Transverse colon (tissue), 4 donors: ENCODE measurements at regions not wholly inside any gene's neighbourhood (a gene's known extent, or its start where the extent isn't known, plus 50 kb on each side); places are given as distances from the start of the nearest gene placed in this dataset.
A peak's percentile ranks its signal among the peaks of the same experiment; 100 is the strongest.

Experiments used
- DNase-seq: peaks from one replicate; pipeline ENCODE4 v3.0.0-alpha.2; 2019
- H3K27ac ChIP-seq, 4 donors: fragments of 200-600 bp; sonication (generic); 2 replicates each; pipeline ENCODE4 v1.5.1; 2016 to 2018; ENCODE audit warnings: inconsistent platforms in 4 of 4
- H3K27me3 ChIP-seq: fragments of 200-600 bp; sonication (generic); 2 replicates; pipeline ENCODE4 v1.5.1; 2017; ENCODE audit warnings: inconsistent platforms
- H3K36me3 ChIP-seq, 4 donors: fragments of 200-600 bp; sonication (generic); 2 replicates each; pipeline ENCODE4 v1.5.1; 2017 to 2019; ENCODE audit warnings: inconsistent platforms in 4 of 4
- H3K4me1 ChIP-seq, 4 donors: fragments of 200-600 bp; sonication (generic); 2 replicates each; pipeline ENCODE4 v1.5.1; 2017 to 2020; ENCODE audit warnings: inconsistent platforms in 4 of 4
- H3K4me3 ChIP-seq, 4 donors: fragments of 200-600 bp; sonication (generic); 1 replicate in 1 of 4; 2 replicates in 3 of 4; pipeline versions ENCODE4 v1.5.1 to v1.6.1; 2017 to 2019; ENCODE audit warnings: inconsistent platforms in 4 of 4
- H3K9me3 ChIP-seq, 2 donors: fragments of 200-600 bp; sonication (generic); 2 replicates each; pipeline ENCODE4 v1.5.1; 2017 to 2019; ENCODE audit warnings: inconsistent platforms in 2 of 2
- CTCF ChIP-seq, 5 experiments: fragments of 200-600 bp in 3 of 5; fragments of 450-650 bp in 2 of 5; sonication (generic) in 3 of 5; IDR thresholded peaks; 1 replicate in 2 of 5; 2 replicates in 3 of 5; pipeline ENCODE4 v1.5.1; 2016 to 2017; ENCODE audit warnings: antibody characterized with exemption in 5 of 5, inconsistent platforms in 3 of 5, mild to moderate bottlenecking in 2 of 5, moderate library complexity in 1 of 5
- EP300 ChIP-seq: sonication (generic); formaldehyde crosslinking; IDR thresholded peaks from one replicate; pipeline ENCODE4 v1.6.1; 2017; ENCODE audit warnings: antibody characterized with exemption, low read depth
- POLR2A ChIP-seq: fragments of 450-650 bp; IDR thresholded peaks from one replicate; pipeline ENCODE4 v1.6.1; 2016; ENCODE audit warnings: antibody characterized with exemption, mild to moderate bottlenecking, moderate library complexity
- POLR2AphosphoS5 ChIP-seq, 3 donors: sonication (generic); formaldehyde crosslinking; IDR thresholded peaks; one replicate each; pipeline ENCODE4 v1.6.1; 2016; ENCODE audit warnings: antibody characterized with exemption in 3 of 3
- WGBS, 2 donors: methylation state at CpG; one replicate each; pipeline ENCODE4 v1.1.5; 2018; ENCODE audit warnings: low coverage in 1 of 2; 5-methylcytosine and 5-hydroxymethylcytosine counted together
- in situ Hi-C, 4 donors: fragments of 200-750 bp; cut with MboI; loops; one replicate each; pipeline versions ENCODE4 v1.15.0 to v1.15.1; 2017; ENCODE audit warnings: low sequenced_read_pairs in 3 of 4, low pct_ligation_motif_present in 1 of 4, low pct_unique_long_range_greater_than_20kb in 1 of 4
- intact Hi-C: fragments of 100-400 bp; cut with DNase I; formaldehyde crosslinking; loops from one replicate; pipeline ENCODE4 v1.15.1; 2023; ENCODE audit warnings: low total_unique reads

GRCh38 chr4:14862891-14863290 lies 139.4 kb upstream of the CPEB2 start:
- WGBS, 2 donors = 44 to 50% methylated on average over 2 to 26 of the region's 33 CpGs
- no peaks in the 10 kb centered on the region for H3K36me3 ChIP-seq
- no peak for TF ChIP-seq POLR2A
- no peak for TF ChIP-seq POLR2AphosphoS5 (IDR thresholded peaks at IDR 0.05)
- no peak for TF ChIP-seq EP300
- DNase-seq = peak; percentile 31
- H3K9me3 ChIP-seq = no peaks in the 10 kb centered on the region
- in situ Hi-C loops (no loop called here), intact Hi-C loops (no loop called here)
- peaks cover 0 to 24% (median 5%) of the 10 kb centered on the region in 4 donors for H3K4me1 ChIP-seq
- peak overlapping the region in 1 of 4 donors; percentile 32 for H3K4me3 ChIP-seq
- H3K27me3 ChIP-seq = peaks cover 6% of the 10 kb centered on the region
- peak overlapping the region; percentile 35 to 80 (median 60) for H3K27ac ChIP-seq

GRCh38 chr4:14863418-14864364 lies 138.6 kb upstream of the CPEB2 start:
- H3K36me3 ChIP-seq = no peaks in the 10 kb centered on the region
- H3K27me3 ChIP-seq = peaks cover 6% of the 10 kb centered on the region
- whole genome bisulfite sequencing, 2 donors = 74 to 75% methylated on average over 13 to 16 of the region's 16 CpGs
- no peaks in the 10 kb centered on the region for H3K9me3 ChIP-seq
- intact Hi-C loops (no loop called here), in situ Hi-C loops (no loop called here)
- TF ChIP-seq CTCF (IDR thresholded peaks at IDR 0.05) (no peak), EP300 (no peak), POLR2A (no peak), POLR2AphosphoS5 (IDR thresholded peaks at IDR 0.05) (no peak)
- peak overlapping the region; percentile 35 to 80 (median 60) for H3K27ac ChIP-seq
- DNase-seq = no peak
- peaks cover 0 to 24% (median 5%) of the 10 kb centered on the region in 4 donors for H3K4me1 ChIP-seq
- H3K4me3 ChIP-seq = no peak overlapping the region

- Histone ChIP-seq H3K4me3 (no peak overlapping the region), H3K27ac (peak overlapping the region; percentile 35 to 80 (median 60)), H3K9me3 (no peaks in the 10 kb centered on the region), H3K36me3 (no peaks in the 10 kb centered on the region), H3K27me3 (peaks cover 6% of the 10 kb centered on the region), H3K4me1 (peaks cover 0 to 24% (median 5%) of the 10 kb centered on the region in 4 donors)
- no peak for DNase-seq
- TF ChIP-seq POLR2AphosphoS5 (IDR thresholded peaks at IDR 0.05) (peak in 1 of 3 donors; percentile 27), POLR2A (no peak), CTCF (IDR thresholded peaks at IDR 0.05) (no peak)
- 54% methylated on average over 3 of the region's 3 CpGs; no CpG with 5 or more reads in 1 of the 2 donors for WGBS, 2 donors
- intact Hi-C loops (no loop called here), in situ Hi-C loops (no loop called here)
These were observed 137.8 kb upstream of the CPEB2 start for GRCh38 chr4:14864365-14865030.

GRCh38 chr4:14865031-14865366 lies 137.3 kb upstream of the CPEB2 start:
- WGBS, 2 donors = 62 to 75% methylated on average over 5 of the region's 5 CpGs
- intact Hi-C loops = no loop called here
- no peak for DNase-seq
- peaks cover 6% of the 10 kb centered on the region for H3K27me3 ChIP-seq
- TF ChIP-seq CTCF (IDR thresholded peaks at IDR 0.05) (no peak), EP300 (no peak), POLR2A (no peak), POLR2AphosphoS5 (IDR thresholded peaks at IDR 0.05) (no peak)
- H3K9me3 ChIP-seq = no peaks in the 10 kb centered on the region
- no peaks in the 10 kb centered on the region for H3K36me3 ChIP-seq
- H3K4me3 ChIP-seq = no peak overlapping the region
- peak overlapping the region in 3 of 4 donors; percentile 58 to 80 (median 62) for H3K27ac ChIP-seq
- peaks cover 0 to 24% (median 7%) of the 10 kb centered on the region in 4 donors for H3K4me1 ChIP-seq
- in situ Hi-C loops = no loop called here
